Activated CD4-positive, alpha-beta T cell treated with anti-CD3 and anti-CD28 coated beads, Interleukin-2, amount 50 U/mL, for 24 hours (primary cell): ENCODE measurements at regions not wholly inside any gene's neighbourhood (a gene's known extent, or its start where the extent isn't known, plus 50 kb on each side); places are given as distances from the start of the nearest gene placed in this dataset.

ENCODE experiments used
- DNase-seq, 2 donors: peaks; one replicate each; pipeline ENCODE4 v3.0.0-alpha.2; 2020; ENCODE audit warnings: low read depth in 1 of 2, low spot score in 1 of 2

DNA sequence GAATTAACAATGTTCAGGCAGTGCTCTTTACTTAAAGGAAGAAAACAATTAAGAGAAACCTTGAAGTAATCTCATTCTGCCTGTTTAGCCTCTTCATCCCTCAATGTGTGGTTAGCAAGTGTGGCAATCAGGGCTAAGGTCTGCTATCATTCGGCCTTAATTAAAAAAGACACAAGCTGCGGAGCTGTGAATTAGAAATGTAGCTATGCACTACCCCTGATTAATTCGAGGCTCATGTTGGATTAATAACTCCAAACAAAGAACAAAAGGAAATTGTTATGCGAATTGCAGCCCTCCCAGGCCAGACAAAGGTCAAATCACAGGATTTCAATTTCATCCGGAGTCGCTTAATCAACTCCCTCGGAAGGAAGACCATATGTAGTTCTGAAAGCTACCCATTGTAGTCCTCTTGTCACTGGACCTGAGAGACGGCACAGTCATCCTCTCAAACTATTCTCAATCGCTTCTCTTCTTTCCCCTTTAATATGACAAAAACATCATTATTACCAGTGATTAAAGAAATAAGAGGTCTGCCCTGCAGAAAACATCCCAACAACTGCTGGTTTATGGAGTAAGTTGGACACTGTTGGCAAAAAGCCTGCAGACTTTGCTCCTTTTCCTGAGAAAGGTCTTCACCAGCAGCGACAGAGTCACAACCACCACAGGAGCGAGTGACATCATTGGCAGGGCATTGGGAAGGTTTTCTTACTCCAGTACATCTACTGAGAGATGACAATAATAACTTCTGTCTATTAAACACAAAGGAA, 71.1 kb upstream of the SOX5 start:
- no peak for DNase-seq

DNA sequence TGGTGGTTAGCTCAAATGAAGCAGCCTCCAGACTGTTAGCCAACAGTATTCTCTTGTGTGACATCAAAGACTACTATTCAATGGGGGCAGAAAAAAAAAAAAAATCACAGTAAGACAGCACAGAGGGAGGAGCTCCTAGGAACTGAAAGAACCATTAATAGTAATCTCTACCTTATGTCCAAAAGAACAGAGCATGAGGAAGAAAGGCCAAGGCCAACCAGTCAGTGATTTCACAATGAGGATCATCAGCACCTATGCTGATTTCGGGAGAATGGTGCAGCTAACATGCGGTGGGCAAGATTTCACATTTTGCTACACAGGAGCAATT, 66.3 kb upstream of the SOX5 start:
- DNase-seq = no peak

DNA sequence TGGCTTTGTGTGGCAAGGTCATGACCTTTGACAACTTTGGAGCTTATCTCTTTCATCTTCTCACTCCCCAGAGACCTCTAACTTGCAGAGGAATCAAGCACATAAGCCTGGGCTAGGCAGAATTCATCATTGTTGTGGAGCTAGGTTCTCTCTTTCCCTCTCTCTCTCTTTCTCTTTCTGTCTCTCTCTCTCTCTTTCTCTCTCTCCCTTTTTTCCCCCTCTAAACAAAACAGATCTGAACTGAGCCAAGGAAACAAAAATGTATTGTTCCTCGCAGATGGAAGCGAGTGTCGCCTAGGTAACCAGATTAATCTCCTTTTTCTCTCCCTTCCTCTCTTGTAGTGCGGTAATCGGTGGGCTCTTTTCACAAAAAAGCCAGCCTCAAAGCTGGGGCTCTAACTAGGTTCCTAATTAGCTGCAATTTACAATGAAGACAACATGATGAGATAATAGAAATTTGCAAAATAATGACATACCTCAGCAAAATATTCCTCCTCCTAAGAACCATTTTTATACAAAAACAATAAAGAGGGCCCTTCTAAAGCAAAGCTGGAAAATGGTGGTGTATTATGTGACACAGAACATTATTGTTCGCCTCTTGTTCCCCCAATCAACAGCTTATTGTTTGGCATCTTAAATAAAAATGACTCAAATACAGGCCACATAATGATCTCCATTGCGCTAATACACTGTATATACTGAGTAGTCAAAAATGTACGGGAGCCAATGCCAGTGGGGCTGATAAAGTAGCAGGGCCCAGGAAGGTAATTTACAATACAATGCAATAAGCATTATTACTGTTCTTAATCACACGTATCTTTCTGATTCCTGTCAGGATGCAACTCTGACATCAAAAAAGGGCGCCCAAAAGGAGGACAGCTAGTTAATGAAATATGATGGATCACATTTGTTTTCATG, 65.7 kb upstream of the SOX5 start:
- no peak for DNase-seq

DNA sequence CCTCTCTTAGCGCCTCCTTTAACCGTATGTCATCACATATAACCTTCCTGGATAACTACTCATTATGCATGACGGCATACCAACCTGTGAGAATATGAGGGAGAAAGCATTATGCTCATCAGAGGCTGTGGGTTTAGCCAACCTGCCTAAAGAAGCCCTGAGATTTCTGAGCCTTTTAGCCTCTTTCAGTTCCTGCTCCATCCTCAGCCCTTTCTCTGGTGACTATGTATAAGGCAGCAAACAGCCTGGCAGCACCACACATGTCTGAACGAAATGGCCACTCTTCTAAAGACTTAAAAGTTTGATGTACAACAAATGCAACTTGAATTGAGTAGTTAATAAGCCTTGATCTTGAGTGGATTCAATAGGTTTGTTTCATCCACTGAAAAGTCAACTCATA, 64.8 kb upstream of the SOX5 start:
- no peak for DNase-seq

DNA sequence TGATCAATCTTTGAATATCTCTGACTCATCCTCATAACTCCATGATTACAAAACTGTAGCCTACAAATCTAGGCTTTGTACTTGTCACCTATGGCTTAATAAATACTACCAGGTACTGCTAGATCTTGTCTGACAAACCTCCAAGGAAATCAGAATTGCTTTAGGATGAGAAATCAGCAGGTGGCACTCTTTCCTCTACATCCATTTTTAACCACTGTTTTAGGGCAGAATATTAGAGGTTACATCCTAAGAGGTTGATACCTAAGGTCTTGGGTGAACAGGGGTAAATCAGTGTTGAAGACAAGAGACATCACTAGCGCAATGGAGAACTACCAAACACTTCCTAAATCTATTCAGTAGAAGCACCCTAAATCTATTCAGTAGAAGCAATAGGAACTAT, 63.1 kb upstream of the SOX5 start:
- DNase-seq = no peak

DNA sequence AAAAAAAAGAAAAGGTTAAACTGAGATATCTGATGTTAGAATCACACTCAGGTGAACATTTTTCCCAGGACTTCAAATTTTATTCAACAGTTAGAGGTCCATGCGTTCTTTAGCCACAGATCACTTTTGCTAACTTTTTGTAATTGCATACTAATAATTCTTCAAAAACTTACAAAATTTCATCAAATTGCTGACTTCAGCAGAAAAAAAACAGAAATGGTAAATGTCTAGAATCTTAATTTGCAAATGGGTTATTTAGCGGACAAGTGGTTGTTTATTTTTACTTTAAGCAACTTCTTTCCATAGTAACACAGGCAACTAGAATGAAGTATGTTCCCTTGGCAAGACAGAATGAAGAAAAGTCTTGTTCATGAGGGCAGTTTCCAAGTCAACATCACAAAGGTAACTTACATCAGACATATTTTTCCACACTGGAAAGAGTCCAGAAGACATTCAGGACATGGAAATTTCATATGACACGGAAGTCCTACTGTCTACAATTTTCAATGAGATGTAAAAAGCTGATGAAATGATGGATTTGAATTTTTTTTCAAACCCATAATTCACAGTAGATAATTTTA, 62.5 kb upstream of the SOX5 start:
- no peak for DNase-seq

DNA sequence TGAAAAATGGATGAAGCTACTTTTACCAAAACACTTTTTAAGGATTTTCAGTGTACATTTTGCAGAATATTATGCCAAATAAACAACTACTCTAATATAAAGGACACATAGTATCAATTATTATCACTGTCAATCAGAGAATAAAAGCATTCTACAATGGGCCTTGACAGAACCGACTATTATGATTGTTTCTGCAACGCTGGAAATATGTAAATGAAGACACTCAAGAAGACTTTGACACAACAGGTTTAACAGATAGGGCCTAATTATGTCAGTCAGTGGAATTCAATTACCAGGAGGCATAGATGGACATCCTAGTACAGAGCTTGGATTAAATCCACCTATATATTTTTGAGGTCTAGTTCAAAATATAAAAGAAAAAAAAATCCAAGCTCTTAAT, 58.7 kb upstream of the SOX5 start:
- no peak for DNase-seq
